HCT116 (cell line): ENCODE measurements at regions not wholly inside any gene's neighbourhood (a gene's known extent, or its start where the extent isn't known, plus 50 kb on each side); places are given as distances from the start of the nearest gene placed in this dataset.

Experiments used
- ATAC-seq: fragments of 200-7000 bp; cut with Tn5 transposase; 2 replicates; pipeline ENCODE4 v1.9.1; 2020; ENCODE audit warnings: mild to moderate bottlenecking, moderate library complexity
- BruUV-seq: library from RNA; stranded (reverse); fragments of 400-500 nt; replicated peaks from 2 replicates; lab custom pipeline; 2021; lab: Mats Ljungman, UMichigan
- CTCF ChIA-PET: fragments of 300-600 bp; sonication (Branson Sonifier 250); formaldehyde crosslinking; loops from one replicate; lab custom pipeline; 2021; ENCODE audit warnings: antibody characterized with exemption; lab: Charles Lee
- POLR2A ChIA-PET: fragments of 300-600, 350-600 bp; sonication (Branson Sonifier 250); formaldehyde crosslinking; loops from one replicate; lab custom pipeline; 2021; ENCODE audit warnings: antibody characterized with exemption; lab: Charles Lee
- RAD21 ChIA-PET, 2 experiments: fragments of 300-600 bp; sonication (Branson Sonifier 250); formaldehyde crosslinking; loops; one replicate each; lab custom pipeline; 2023; ENCODE audit warnings: low total read pairs in 2 of 2; ENCODE audit not compliant: uncharacterized antibody in 2 of 2, unreplicated experiment in 2 of 2, low non-redundant PET in 1 of 2; lab: Charles Lee
- DNase-seq: peaks from one replicate; pipeline ENCODE4 v3.0.0-alpha.2; 2010; ENCODE audit warnings: low read depth, low spot score
- H2AFZ ChIP-seq: fragments of 200-600 bp; shearing (Covaris generic), sonication (generic); 2 replicates; pipeline ENCODE4 v1.6.1; 2017; ENCODE audit warnings: low read depth, mixed run types, mixed read lengths, antibody characterized with exemption, low read length; ENCODE audit not compliant: poor library complexity, severe bottlenecking
- H3K27ac ChIP-seq: 2 replicates; pipeline ENCODE4 v1.5.1; 2012; ENCODE audit warnings: low read depth, low read length
- H3K27me3 ChIP-seq: fragments of 200-600 bp; sonication (generic); 2 replicates; pipeline ENCODE4 v1.6.1; 2016; ENCODE audit warnings: mixed run types, low read length, mixed read lengths; ENCODE audit not compliant: insufficient read depth
- H3K36me3 ChIP-seq, 2 experiments: fragments of 200-500 bp in 1 of 2; fragments of 200-600 bp in 1 of 2; sonication (Bioruptor generic) in 1 of 2; sonication (generic) in 1 of 2; 2 replicates each; pipeline versions ENCODE4 v1.5.1 to v1.6.1; 2014 to 2016; ENCODE audit warnings: low read length in 2 of 2, inconsistent platforms in 1 of 2, mixed read lengths in 1 of 2, mixed run types in 1 of 2; ENCODE audit not compliant: insufficient read depth in 2 of 2, control insufficient read depth in 1 of 2
- H3K4me1 ChIP-seq, 2 experiments: fragments of 200-600 bp in 1 of 2; sonication (generic) in 1 of 2; 2 replicates each; pipeline versions ENCODE4 v1.5.1 to v1.6.1; 2012 to 2017; ENCODE audit warnings: low read length in 2 of 2, inconsistent platforms in 1 of 2, mild to moderate bottlenecking in 1 of 2, mixed read lengths in 1 of 2, mixed run types in 1 of 2, moderate library complexity in 1 of 2; ENCODE audit not compliant: insufficient read depth in 2 of 2, control insufficient read depth in 1 of 2
- H3K4me2 ChIP-seq: fragments of 200-600 bp; sonication (generic); 2 replicates; pipeline ENCODE4 v1.6.1; 2017; ENCODE audit warnings: mixed run types, low read length, mixed read lengths
- H3K4me3 ChIP-seq, 2 experiments: fragments of 200-600 bp in 1 of 2; sonication (generic) in 1 of 2; replicated peaks in 1 of 2; 2 replicates each; pipeline ENCODE4 v1.5.1; 2011 to 2016; ENCODE audit warnings: low read length in 2 of 2, control low read depth in 1 of 2, low read depth in 1 of 2, mild to moderate bottlenecking in 1 of 2, mixed read lengths in 1 of 2, mixed run types in 1 of 2
- H3K79me2 ChIP-seq: fragments of 200-600 bp; sonication (generic); 2 replicates; pipeline ENCODE4 v1.6.1; 2017; ENCODE audit warnings: mild to moderate bottlenecking, mixed run types, low read length, moderate library complexity, mixed read lengths; ENCODE audit not compliant: insufficient read depth
- H3K9ac ChIP-seq: fragments of 200-600 bp; sonication (generic); 2 replicates; pipeline ENCODE4 v1.6.1; 2016; ENCODE audit warnings: low read length, mixed read lengths
- H3K9me2 ChIP-seq: fragments of 200-600 bp; sonication (generic), shearing (Covaris generic); 2 replicates; pipeline ENCODE4 v1.6.1; 2017; ENCODE audit warnings: mixed run types, mild to moderate bottlenecking, moderate library complexity; ENCODE audit not compliant: insufficient read depth
- H3K9me3 ChIP-seq, 2 experiments: fragments of 200-500 bp in 1 of 2; fragments of 200-600 bp in 1 of 2; sonication (Bioruptor generic) in 1 of 2; sonication (generic) in 1 of 2; 2 replicates each; pipeline ENCODE4 v1.6.1; 2014 to 2017; ENCODE audit warnings: low read length in 2 of 2, mixed read lengths in 2 of 2, inconsistent platforms in 1 of 2, low read depth in 1 of 2, mild to moderate bottlenecking in 1 of 2, mixed run types in 1 of 2, moderate library complexity in 1 of 2; ENCODE audit not compliant: control insufficient read depth in 1 of 2, insufficient read depth in 1 of 2
- H4K20me1 ChIP-seq: fragments of 200-600 bp; sonication (generic), shearing (Covaris generic); 2 replicates; pipeline ENCODE4 v1.6.1; 2017; ENCODE audit warnings: mixed run types, mild to moderate bottlenecking, moderate library complexity; ENCODE audit not compliant: insufficient read depth
- ELF1 ChIP-seq: IDR thresholded peaks from 2 replicates; pipeline ENCODE4 v1.6.1; 2012; ENCODE audit warnings: low read depth, borderline replicate concordance
- FOSL1 ChIP-seq: IDR thresholded peaks from 2 replicates; pipeline ENCODE4 v1.6.1; 2012; ENCODE audit warnings: low read depth
- POLR2A ChIP-seq: IDR thresholded peaks from 2 replicates; pipeline ENCODE4 v1.7.0; 2011; ENCODE audit warnings: borderline replicate concordance; ENCODE audit not compliant: insufficient read depth, insufficient read length; ENCODE audit errors: extremely low read depth
- ZBTB33 ChIP-seq: IDR thresholded peaks from 2 replicates; pipeline ENCODE4 v1.6.1; 2011; ENCODE audit warnings: mild to moderate bottlenecking, low read length, moderate library complexity; ENCODE audit not compliant: insufficient replicate concordance; ENCODE audit errors: extremely low read depth
- intact Hi-C: fragments of 100-400 bp; cut with micrococcal nuclease; formaldehyde crosslinking; loops from 2 replicates; pipeline ENCODE4 v1.10.0; 2022

GRCh38 chr2:156784020-156784701 is 348.0 kb downstream of the GPD2 start:
- no peak for TF ChIP-seq ELF1
- TF ChIP-seq ZBTB33, result no peak
- TF ChIP-seq FOSL1, result no peak
- TF ChIP-seq, all 23 proteins: peak for 0
- DNase-seq (no peak), ATAC-seq (no peak)
- H3K27ac ChIP-seq, result no peak overlapping the region
- no peak overlapping the region for H2AFZ ChIP-seq
- H3K9ac ChIP-seq, result no peak overlapping the region
- H3K36me3 ChIP-seq, result no peaks in the 10 kb centered on the region
- no peaks in the 10 kb centered on the region for H3K9me3 ChIP-seq
- intact Hi-C loops, result no loop called here
- H3K4me1 ChIP-seq, result no peaks in the 10 kb centered on the region
- no peaks in the 10 kb centered on the region for H3K79me2 ChIP-seq
- no TSS peak for BruUV-seq
- no peaks in the 10 kb centered on the region for H3K9me2 ChIP-seq
- RAD21 ChIA-PET, result no interaction called here
- POLR2A ChIA-PET, result no interaction called here
- CTCF ChIA-PET, result no interaction called here
- H3K27me3 ChIP-seq, result no peaks in the 10 kb centered on the region
- H3K4me3 ChIP-seq, result no peak overlapping the region
- no peaks in the 10 kb centered on the region for H4K20me1 ChIP-seq
- no peak overlapping the region for H3K4me2 ChIP-seq

GRCh38 chr2:156787517-156787916 is 351.3 kb downstream of the GPD2 start:
- Histone ChIP-seq H3K79me2 (no peaks in the 10 kb centered on the region), H3K4me1 (no peaks in the 10 kb centered on the region)
- CTCF ChIA-PET, result no interaction called here
- no peak for TF ChIP-seq POLR2A
- TF ChIP-seq, all 23 proteins: peak for 0
- Histone ChIP-seq H3K27ac (no peak overlapping the region), H3K4me3 (no peak overlapping the region), H2AFZ (no peak overlapping the region), H3K4me2 (no peak overlapping the region), H3K9me3 (no peaks in the 10 kb centered on the region), H3K9me2 (0 out of 2 replicates have a peak, but pooled peaks cover 3% of the 10 kb centered on the region), H3K9ac (no peak overlapping the region), H4K20me1 (no peaks in the 10 kb centered on the region), H3K36me3 (no peaks in the 10 kb centered on the region), H3K27me3 (no peaks in the 10 kb centered on the region)
- BruUV-seq, result no TSS peak
- ChIA-PET RAD21 (no interaction called here), POLR2A (no interaction called here)
- intact Hi-C loops, result no loop called here
- ATAC-seq, result no peak
- no peak for DNase-seq
